GM21526 (cell line): ENCODE measurements at regions not wholly inside any gene's neighbourhood (a gene's known extent, or its start where the extent isn't known, plus 50 kb on each side); places are given as distances from the start of the nearest gene placed in this dataset.

Experiments
- ATAC-seq: cut with Tn5 transposase; IDR thresholded peaks from one replicate; pipeline ENCODE4 v1.9.1; 2021; ENCODE audit warnings: moderate library complexity; ENCODE audit not compliant: unreplicated experiment, low FRiP score

- ATAC-seq, result no peak
Measured at GRCh38 chrX:134172588-134173259, 64.3 kb upstream of the CCDC160 start.

- ATAC-seq, result no peak
Measured at GRCh38 chrX:134173541-134174272, 63.3 kb upstream of the CCDC160 start.

- ATAC-seq, result no peak
Measured at GRCh38 chrX:134174273-134174660, 62.7 kb upstream of the CCDC160 start.

GRCh38 chrX:134174859-134175258 lies 62.1 kb upstream of the CCDC160 start:
- ATAC-seq, result no peak

GRCh38 chrX:134177527-134177926 lies 59.5 kb upstream of the CCDC160 start:
- ATAC-seq, result no peak

GRCh38 chrX:134180601-134181274 lies 56.2 kb upstream of the CCDC160 start:
- no peak for ATAC-seq

- no peak for ATAC-seq
Measured at GRCh38 chrX:134181275-134181660, 55.7 kb upstream of the CCDC160 start.

- no peak for ATAC-seq
Measured at GRCh38 chrX:134183665-134184064, 53.3 kb upstream of the CCDC160 start.

GRCh38 chrX:134184936-134185335 lies 52.0 kb upstream of the CCDC160 start:
- ATAC-seq, result no peak

- no peak for ATAC-seq
Measured at GRCh38 chrX:134186362-134187121, 50.4 kb upstream of the CCDC160 start.
